ENCODE measurements at regions not wholly inside any gene's neighbourhood (a gene's known extent, or its start where the extent isn't known, plus 50 kb on each side); places are given as distances from the start of the nearest gene placed in this dataset.

DNA sequence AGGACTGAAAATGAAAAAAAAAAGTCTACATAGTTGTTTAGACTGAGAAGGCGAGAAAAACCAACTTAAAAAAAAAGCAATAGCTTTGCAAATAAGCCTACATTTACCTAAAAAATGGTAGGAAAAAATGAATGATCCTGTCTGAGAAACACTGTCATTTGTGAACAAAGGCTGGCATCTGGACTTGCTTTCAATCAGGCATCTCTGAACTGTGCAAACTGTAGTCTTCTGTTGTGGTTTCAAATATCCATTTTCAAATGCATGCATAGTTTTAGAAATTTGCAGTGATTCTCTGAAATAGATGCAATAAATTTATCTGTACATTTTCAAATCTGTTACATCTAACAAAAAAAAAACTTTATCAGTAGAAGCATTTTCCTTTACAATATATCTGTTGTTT lies 106.1 kb upstream of the LUZP2 start:
- TF ChIP-seq, protein P1, sequence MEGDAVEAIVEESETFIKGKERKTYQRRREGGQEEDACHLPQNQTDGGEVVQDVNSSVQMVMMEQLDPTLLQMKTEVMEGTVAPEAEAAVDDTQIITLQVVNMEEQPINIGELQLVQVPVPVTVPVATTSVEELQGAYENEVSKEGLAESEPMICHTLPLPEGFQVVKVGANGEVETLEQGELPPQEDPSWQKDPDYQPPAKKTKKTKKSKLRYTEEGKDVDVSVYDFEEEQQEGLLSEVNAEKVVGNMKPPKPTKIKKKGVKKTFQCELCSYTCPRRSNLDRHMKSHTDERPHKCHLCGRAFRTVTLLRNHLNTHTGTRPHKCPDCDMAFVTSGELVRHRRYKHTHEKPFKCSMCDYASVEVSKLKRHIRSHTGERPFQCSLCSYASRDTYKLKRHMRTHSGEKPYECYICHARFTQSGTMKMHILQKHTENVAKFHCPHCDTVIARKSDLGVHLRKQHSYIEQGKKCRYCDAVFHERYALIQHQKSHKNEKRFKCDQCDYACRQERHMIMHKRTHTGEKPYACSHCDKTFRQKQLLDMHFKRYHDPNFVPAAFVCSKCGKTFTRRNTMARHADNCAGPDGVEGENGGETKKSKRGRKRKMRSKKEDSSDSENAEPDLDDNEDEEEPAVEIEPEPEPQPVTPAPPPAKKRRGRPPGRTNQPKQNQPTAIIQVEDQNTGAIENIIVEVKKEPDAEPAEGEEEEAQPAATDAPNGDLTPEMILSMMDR (IDR thresholded peaks at IDR 0.05; ENCODE audit: low read depth, low read length, poor library complexity, severe bottlenecking): no peak
- no peak for TF ChIP-seq EZH2phosphoT487 (IDR thresholded peaks at IDR 0.05; ENCODE audit: borderline replicate concordance, low read length)

All from DOHH2 (cell line).